GM21723 (cell line): ENCODE measurements at regions not wholly inside any gene's neighbourhood (a gene's known extent, or its start where the extent isn't known, plus 50 kb on each side); places are given as distances from the start of the nearest gene placed in this dataset.
"Not testable (repeated sequence)": the region's sequence is repeated elsewhere in the genome, so short reads cannot be mapped to it uniquely, and the experiment has no call there.

Experiments used
- ATAC-seq: cut with Tn5 transposase; IDR thresholded peaks from one replicate; pipeline ENCODE4 v1.9.1; 2021; ENCODE audit warnings: mild to moderate bottlenecking, moderate library complexity; ENCODE audit not compliant: unreplicated experiment

DNA sequence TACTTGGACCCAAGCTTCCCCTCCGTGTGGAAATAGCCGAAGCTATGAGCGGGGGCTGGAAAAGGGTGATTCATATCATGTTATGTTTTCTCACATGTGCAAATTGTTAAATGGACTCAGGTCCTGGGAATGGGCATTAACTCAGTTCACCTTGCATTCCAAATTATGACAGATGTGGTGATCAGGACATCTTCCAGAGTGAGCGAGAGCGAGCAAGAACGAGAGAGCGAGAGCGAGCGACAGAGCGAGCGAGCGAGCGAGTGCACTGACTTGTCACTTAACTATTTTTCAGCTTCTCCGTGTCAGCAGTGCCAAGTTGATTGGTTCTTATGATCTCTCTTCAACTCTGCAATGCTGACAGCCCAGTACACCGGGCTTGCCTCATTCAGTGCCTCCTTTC lies 437.4 kb upstream of the NRSN1 start:
- ATAC-seq: no peak

GRCh38 chr6:23690453-23691049 lies 435.5 kb upstream of the NRSN1 start:
- ATAC-seq: no peak

DNA sequence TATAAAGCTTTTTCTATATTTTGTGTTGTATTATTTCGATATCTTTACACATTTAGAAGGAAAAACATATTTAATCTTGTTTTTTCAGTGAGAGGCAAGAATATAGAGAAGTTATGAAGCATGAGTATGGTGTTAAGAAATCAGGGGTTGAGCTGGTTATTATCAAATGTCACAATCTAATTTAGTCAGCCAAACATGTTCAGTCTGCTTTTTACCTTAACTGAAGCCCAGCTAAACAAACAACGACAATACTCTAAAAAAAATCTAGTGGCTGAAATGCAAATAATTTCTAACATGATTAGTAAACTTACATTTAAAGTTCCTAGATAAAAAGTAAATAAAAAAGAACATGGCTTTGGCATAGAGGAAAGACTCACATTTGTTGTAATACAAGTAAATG lies 433.8 kb upstream of the NRSN1 start:
- ATAC-seq: no peak

- ATAC-seq: no peak
These were observed 429.0 kb upstream of the NRSN1 start for GRCh38 chr6:23696992-23697391.

DNA sequence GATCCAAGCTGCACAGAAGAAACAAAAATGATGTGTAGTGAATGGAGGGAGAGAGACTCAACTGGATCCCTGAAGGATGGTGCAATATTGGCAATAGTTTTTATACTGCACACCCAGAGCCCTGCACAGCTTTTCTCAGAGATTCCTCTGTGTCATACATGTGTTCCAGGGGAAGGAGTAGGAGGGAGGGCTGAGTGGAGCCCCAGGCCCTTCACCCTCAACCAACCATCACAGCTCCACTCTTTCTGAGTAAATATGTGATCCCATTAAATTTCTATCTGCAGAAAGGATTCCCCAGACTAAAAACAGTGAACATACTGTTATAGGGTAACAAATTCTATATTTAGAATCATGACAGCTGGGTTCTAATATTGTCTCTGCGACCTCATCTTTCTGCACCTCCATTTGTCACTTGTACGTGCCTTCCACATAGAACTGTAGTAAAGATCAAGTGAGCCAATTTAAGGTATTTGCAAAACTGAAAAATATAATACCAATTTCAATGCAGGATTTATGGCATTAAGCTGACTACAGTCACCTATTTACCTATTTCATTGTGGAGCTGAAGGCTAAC lies 421.4 kb upstream of the NRSN1 start:
- ATAC-seq: no peak

- ATAC-seq: no peak
These were observed 420.3 kb upstream of the NRSN1 start for GRCh38 chr6:23705697-23706096.

DNA sequence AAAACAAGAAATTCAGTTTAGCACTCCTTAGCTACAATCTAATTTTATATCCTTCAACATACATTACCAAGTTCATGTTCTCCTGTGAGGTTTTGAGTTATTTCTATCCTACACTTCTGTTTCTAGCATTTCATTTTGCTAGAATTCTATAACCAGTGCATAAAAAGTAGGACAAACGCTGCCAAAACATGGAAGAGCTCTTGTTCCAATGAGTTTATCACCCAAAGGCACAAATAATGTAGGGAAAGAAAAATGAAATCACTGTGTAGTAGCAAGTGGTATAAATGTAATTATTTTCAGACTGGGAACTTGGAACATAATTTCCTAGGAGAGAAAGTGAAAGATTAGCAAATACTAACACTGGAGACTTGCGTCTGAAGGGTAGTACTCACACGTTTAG lies 413.3 kb upstream of the NRSN1 start:
- ATAC-seq: no peak

DNA sequence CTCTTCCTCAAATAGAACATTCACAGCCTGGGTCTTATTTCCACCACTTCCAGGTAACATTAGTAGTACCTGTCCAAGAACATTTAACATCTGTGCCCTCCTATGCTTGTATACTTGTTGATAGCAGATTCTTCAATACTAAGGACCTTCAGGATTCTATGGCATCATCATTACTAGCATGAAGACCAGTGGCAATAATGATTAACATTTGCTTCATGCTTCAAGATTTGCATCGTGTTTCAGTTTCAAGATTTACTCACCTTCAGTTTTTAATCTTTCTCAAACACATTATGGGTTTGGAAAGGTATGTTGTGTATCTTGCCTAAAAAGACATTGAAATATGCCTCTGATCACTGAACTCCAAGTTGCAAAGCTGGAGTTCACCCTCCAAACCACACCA lies 412.8 kb upstream of the NRSN1 start:
- ATAC-seq: no peak

DNA sequence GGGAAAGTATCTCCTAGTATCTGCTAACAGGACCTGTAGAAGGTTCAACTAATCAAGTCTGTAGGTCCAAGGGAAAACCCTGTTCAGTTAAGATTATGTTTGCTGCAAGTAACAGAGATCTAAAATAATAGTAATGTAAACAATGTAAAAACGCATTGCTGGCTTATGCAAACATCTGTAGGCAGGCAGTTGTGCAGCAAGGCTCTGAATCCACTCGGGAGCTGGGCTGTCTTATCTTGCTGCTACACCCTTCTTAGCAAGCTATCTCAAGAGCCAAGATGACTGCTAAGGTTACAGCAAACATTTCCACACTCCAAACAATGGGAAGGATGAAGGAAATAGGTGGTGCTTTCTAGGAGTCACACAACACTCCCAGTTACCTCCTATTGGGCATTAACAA lies 397.3 kb upstream of the NRSN1 start:
- ATAC-seq: no peak

DNA sequence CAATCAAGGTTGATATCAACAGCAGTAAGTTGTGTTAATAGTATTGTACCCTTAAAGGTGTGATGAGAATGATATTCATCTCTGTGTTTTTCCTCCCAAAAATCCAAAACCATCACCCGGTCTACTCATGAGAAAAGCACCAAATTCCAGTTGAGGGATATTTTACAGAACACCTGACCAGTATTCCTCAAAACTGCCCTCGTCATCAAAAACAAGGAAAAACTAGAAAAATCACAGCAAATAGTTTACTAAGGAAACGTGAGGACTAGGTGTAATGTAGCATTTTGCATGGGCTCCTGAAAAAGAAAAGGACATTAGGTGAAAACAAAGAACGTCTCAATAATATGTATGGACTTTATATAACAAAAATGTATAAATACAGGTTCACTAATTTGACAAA lies 394.4 kb upstream of the NRSN1 start:
- ATAC-seq: no peak

GRCh38 chr6:23732521-23732920 lies 393.5 kb upstream of the NRSN1 start:
- ATAC-seq: no peak

DNA sequence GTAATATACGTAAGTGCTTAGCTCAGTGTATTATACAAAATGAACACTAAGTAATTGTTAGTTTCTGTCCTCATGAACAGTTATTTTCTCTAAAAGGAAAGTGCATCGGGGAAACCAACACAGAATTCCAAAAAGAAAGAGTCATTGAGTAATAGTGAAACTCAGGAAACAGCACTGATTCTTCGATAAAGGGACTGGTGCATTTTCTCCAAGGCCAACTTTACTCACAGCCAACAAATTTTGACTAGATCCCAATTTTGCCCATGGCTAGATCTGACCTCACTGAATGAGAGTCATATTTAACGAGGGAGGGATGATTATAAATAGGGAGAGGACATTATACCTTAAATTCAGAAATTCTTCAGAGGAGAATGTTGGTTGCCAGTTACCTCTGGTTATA lies 390.9 kb upstream of the NRSN1 start:
- no peak for ATAC-seq

GRCh38 chr6:23736577-23736976 lies 389.4 kb upstream of the NRSN1 start:
- ATAC-seq: no peak

DNA sequence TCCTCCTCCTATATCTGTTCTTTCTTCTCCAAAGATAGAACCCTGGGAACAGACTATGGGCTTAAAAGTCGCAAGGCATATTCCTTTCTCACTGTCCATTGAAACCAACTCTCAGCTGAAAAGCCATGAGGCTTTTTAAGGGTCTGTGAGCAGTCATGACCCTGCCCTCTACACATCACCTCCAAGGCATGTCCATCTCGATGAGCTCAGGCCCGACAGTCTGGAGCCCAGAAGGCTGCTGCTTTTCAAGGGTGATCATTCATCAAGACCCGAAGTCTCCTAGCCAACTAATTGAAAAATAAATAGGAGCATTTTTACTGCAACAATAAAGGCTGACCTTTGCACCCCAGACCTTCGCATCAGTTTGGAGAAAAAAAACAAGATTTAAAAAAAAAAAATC lies 378.8 kb upstream of the NRSN1 start:
- ATAC-seq: no peak

- ATAC-seq: no peak
These were observed 373.6 kb upstream of the NRSN1 start for GRCh38 chr6:23752414-23752813.

- ATAC-seq: no peak
These were observed 371.8 kb upstream of the NRSN1 start for GRCh38 chr6:23754197-23754596.

DNA sequence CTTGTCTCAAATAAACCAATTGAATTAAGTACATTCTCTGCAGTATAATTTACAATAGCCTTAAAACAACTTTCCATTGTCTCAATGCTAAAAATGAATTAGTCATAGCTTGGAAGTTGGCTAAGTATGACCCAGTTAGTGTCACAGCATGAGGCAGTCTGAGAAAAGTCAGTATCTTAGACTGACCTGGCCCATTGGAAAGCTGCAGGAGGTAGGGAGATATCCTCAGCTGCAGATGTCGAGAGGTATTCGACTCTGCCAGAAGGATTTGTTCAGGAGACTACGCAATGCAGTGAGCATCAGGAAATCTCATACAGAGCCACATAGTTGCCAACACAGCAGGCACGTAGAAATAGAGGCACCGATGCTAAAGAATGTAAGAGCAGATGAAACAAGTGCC lies 350.9 kb upstream of the NRSN1 start:
- ATAC-seq: no peak

- no peak for ATAC-seq
These were observed 342.1 kb upstream of the NRSN1 start for GRCh38 chr6:23783901-23784300.

DNA sequence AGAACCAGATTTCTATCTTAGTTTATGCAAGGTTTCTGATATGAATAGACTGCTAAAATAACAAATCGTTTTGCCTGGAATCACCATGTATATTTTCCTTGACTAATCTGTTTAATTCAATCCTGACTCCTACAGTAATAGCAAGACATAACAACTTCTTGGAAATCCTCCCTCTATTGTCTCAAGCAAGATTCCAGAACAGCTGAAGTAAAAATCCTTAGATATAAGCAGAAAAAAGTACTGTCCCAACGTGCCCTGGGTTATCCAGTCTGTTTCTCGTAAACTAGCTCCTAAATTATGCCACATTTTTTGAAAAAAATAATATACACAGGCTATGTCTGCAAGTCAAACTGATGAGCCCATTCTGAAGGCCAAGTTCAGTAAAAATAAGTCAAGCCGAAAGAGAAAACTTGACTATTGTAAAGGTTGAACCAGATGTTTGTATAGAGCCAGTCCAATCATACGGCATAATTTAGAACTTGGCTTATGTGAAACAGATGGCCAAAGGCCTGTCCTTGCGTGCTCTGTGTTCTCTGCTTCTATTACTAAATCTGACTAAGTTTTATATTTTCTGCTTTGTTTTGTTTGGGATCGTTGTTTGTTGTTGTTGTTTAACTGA lies 341.6 kb upstream of the NRSN1 start:
- no peak for ATAC-seq

DNA sequence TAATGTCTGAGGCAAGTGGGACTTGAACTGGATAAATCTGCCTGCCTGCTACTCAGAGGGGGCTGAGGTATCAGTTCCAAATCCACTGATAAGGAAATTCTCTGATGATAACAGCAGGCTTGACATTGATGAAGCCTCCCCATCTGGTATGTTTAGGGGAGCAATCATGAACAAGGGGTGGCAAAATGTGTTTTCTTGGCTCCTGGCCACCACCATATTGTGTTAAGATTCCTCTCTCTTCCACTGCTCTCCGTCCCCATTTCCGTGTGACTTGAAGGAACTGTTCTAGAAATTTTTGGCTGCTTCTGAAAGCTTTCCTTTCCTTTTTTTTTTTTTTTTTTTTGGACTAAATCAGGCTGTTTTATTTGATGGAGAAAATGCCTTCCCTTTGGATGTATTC lies 335.3 kb upstream of the NRSN1 start:
- no peak for ATAC-seq

- no peak for ATAC-seq
These were observed 329.0 kb upstream of the NRSN1 start for GRCh38 chr6:23797041-23797440.

DNA sequence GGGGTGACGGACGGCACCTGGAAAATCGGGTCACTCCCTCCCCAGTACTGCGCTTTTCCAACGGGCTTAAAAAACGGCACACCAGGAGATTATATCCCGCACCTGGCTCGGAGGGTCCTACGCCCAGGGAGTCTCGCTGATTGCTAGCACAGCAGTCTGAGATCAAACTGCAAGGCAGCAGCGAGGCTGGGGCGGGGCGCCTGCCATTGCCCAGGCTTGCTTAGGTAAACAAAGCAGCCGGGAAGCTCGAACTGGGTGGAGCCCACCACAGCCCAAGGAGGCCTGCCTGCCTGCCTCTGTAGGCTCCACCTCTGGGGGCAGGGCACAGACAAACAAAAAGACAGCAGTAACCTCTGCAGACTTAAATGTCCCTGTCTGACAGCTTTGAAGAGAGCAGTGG lies 321.7 kb upstream of the NRSN1 start:
- not testable (repeated sequence) for ATAC-seq

DNA sequence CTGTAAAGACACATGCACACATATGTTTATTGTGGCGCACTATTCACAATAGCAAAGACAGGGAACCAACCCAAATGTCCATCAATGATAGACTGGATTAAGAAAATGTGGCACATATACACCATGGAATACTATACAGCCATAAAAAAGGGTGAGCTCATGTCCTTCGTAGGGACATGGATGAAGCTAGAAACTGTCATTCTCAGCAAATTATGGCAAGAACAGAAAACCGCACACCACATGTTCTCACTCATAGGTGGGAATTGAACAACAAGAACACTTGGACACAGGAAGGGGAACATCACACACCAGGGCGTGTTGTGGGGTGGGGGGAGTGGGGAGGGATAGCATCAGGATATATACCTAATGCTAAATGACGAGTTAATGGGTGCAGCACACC lies 304.9 kb upstream of the NRSN1 start:
- ATAC-seq: not testable (repeated sequence)
